ENCODE measurements at regions not wholly inside any gene's neighbourhood (a gene's known extent, or its start where the extent isn't known, plus 50 kb on each side); places are given as distances from the start of the nearest gene placed in this dataset.

DNA sequence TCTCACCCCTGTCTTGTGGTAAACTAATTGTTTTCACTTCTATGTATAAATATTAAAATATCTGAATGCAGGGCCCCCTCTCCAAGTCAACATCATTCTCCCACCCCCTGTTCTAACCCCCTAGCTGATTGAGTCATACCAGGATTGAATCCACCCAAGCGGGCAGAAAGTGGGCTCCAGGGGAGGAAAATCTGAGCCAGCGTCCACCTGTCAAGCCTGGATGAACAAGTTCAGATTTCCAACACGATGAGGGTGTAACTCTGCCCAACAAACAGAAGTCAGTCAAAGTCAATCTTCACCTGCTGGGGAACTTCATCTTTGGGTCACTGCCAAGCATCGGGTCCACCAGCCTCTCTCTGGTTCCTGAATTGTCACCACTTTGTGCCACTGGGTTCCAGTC lies 162.9 kb upstream of the CELF2 start:
- H2AFZ ChIP-seq (ENCODE audit: low read length, unreplicated experiment): no peak overlapping the region
- no peaks in the 10 kb centered on the region for H3K27me3 ChIP-seq (ENCODE audit: insufficient read depth, low read length)
- H3K36me3 ChIP-seq (ENCODE audit: insufficient read depth, low read length): no peaks in the 10 kb centered on the region
- H3K4me1 ChIP-seq (ENCODE audit: control insufficient read depth, insufficient read depth, low read length, unreplicated experiment): peaks cover 7% of the 10 kb centered on the region
- H3K4me3 ChIP-seq (ENCODE audit: low read depth, low read length): no peak overlapping the region
- H3K27ac ChIP-seq (ENCODE audit: low read depth, low read length): no peak overlapping the region
- no peaks in the 10 kb centered on the region for H3K79me2 ChIP-seq (ENCODE audit: control insufficient read depth, insufficient read depth, low read length, unreplicated experiment)

DNA sequence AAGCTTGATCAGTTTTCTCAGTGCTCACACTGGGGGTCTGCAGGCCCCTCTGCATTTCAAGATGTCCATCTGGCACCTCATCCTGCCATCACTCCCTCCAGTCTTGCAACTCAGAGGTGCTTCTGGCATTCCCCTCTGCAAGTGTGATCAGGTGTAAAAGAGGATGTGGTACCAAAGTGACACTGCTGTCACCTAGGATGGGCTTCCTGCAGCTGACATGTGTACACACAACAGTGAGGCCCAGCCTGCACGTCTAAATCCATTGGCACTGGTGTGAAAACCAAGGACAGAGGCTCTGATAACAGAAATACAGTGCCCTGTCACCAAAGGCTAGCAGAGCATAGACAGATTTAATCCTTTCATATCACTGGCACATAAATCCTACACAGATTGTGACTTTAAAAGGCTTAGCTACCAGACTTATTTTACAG lies 162.5 kb upstream of the CELF2 start:
- Histone ChIP-seq H3K36me3 (ENCODE audit: insufficient read depth, low read length) (no peaks in the 10 kb centered on the region), H3K27ac (ENCODE audit: low read depth, low read length) (no peak overlapping the region), H3K4me1 (ENCODE audit: control insufficient read depth, insufficient read depth, low read length, unreplicated experiment) (peaks cover 7% of the 10 kb centered on the region), H2AFZ (ENCODE audit: low read length, unreplicated experiment) (no peak overlapping the region), H3K79me2 (ENCODE audit: control insufficient read depth, insufficient read depth, low read length, unreplicated experiment) (no peaks in the 10 kb centered on the region), H3K27me3 (ENCODE audit: insufficient read depth, low read length) (no peaks in the 10 kb centered on the region), H3K4me3 (ENCODE audit: low read depth, low read length) (no peak overlapping the region)

GRCh38 chr10:10860455-10860976 lies 157.2 kb upstream of the CELF2 start:
- Histone ChIP-seq H3K36me3 (ENCODE audit: insufficient read depth, low read length) (no peaks in the 10 kb centered on the region), H3K27me3 (ENCODE audit: insufficient read depth, low read length) (no peaks in the 10 kb centered on the region), H3K27ac (ENCODE audit: low read depth, low read length) (no peak overlapping the region), H3K4me1 (ENCODE audit: control insufficient read depth, insufficient read depth, low read length, unreplicated experiment) (no peaks in the 10 kb centered on the region), H3K79me2 (ENCODE audit: control insufficient read depth, insufficient read depth, low read length, unreplicated experiment) (no peaks in the 10 kb centered on the region), H3K4me3 (ENCODE audit: low read depth, low read length) (no peak overlapping the region), H2AFZ (ENCODE audit: low read length, unreplicated experiment) (no peak overlapping the region)

GRCh38 chr10:10865303-10865702 lies 152.4 kb upstream of the CELF2 start:
- H3K4me3 ChIP-seq (ENCODE audit: low read depth, low read length): no peak overlapping the region
- H3K36me3 ChIP-seq (ENCODE audit: insufficient read depth, low read length): no peaks in the 10 kb centered on the region
- H3K27me3 ChIP-seq (ENCODE audit: insufficient read depth, low read length): no peaks in the 10 kb centered on the region
- H2AFZ ChIP-seq (ENCODE audit: low read length, unreplicated experiment): no peak overlapping the region
- no peak overlapping the region for H3K27ac ChIP-seq (ENCODE audit: low read depth, low read length)
- no peaks in the 10 kb centered on the region for H3K79me2 ChIP-seq (ENCODE audit: control insufficient read depth, insufficient read depth, low read length, unreplicated experiment)
- no peaks in the 10 kb centered on the region for H3K4me1 ChIP-seq (ENCODE audit: control insufficient read depth, insufficient read depth, low read length, unreplicated experiment)

- Histone ChIP-seq H3K36me3 (ENCODE audit: insufficient read depth, low read length) (no peaks in the 10 kb centered on the region), H3K4me1 (ENCODE audit: control insufficient read depth, insufficient read depth, low read length, unreplicated experiment) (peaks cover 3% of the 10 kb centered on the region), H3K27ac (ENCODE audit: low read depth, low read length) (no peak overlapping the region), H3K27me3 (ENCODE audit: insufficient read depth, low read length) (no peaks in the 10 kb centered on the region), H3K79me2 (ENCODE audit: control insufficient read depth, insufficient read depth, low read length, unreplicated experiment) (no peaks in the 10 kb centered on the region), H2AFZ (ENCODE audit: low read length, unreplicated experiment) (no peak overlapping the region), H3K4me3 (ENCODE audit: low read depth, low read length) (no peak overlapping the region)
Measured at GRCh38 chr10:10865913-10866312, 151.8 kb upstream of the CELF2 start.

GRCh38 chr10:10869592-10869991 lies 148.1 kb upstream of the CELF2 start:
- Histone ChIP-seq H3K79me2 (ENCODE audit: control insufficient read depth, insufficient read depth, low read length, unreplicated experiment) (no peaks in the 10 kb centered on the region), H3K4me1 (ENCODE audit: control insufficient read depth, insufficient read depth, low read length, unreplicated experiment) (peaks cover 30% of the 10 kb centered on the region), H3K27ac (ENCODE audit: low read depth, low read length) (no peak overlapping the region), H3K4me3 (ENCODE audit: low read depth, low read length) (no peak overlapping the region), H3K27me3 (ENCODE audit: insufficient read depth, low read length) (no peaks in the 10 kb centered on the region), H2AFZ (ENCODE audit: low read length, unreplicated experiment) (no peak overlapping the region), H3K36me3 (ENCODE audit: insufficient read depth, low read length) (no peaks in the 10 kb centered on the region)

- Histone ChIP-seq H3K27ac (ENCODE audit: low read depth, low read length) (peak overlapping the region; percentile 97), H3K79me2 (ENCODE audit: control insufficient read depth, insufficient read depth, low read length, unreplicated experiment) (no peaks in the 10 kb centered on the region), H3K27me3 (ENCODE audit: insufficient read depth, low read length) (no peaks in the 10 kb centered on the region), H2AFZ (ENCODE audit: low read length, unreplicated experiment) (no peak overlapping the region), H3K4me1 (ENCODE audit: control insufficient read depth, insufficient read depth, low read length, unreplicated experiment) (peaks cover 30% of the 10 kb centered on the region), H3K36me3 (ENCODE audit: insufficient read depth, low read length) (no peaks in the 10 kb centered on the region), H3K4me3 (ENCODE audit: low read depth, low read length) (no peak overlapping the region)
Measured at GRCh38 chr10:10870523-10871241, 147.0 kb upstream of the CELF2 start.

- Histone ChIP-seq H3K27ac (ENCODE audit: low read depth, low read length) (peak overlapping the region; percentile 97), H2AFZ (ENCODE audit: low read length, unreplicated experiment) (no peak overlapping the region), H3K36me3 (ENCODE audit: insufficient read depth, low read length) (no peaks in the 10 kb centered on the region), H3K79me2 (ENCODE audit: control insufficient read depth, insufficient read depth, low read length, unreplicated experiment) (no peaks in the 10 kb centered on the region), H3K4me1 (ENCODE audit: control insufficient read depth, insufficient read depth, low read length, unreplicated experiment) (peaks cover 30% of the 10 kb centered on the region), H3K4me3 (ENCODE audit: low read depth, low read length) (peak overlapping the region; percentile 9; the same call in 1 of the 2 replicates), H3K27me3 (ENCODE audit: insufficient read depth, low read length) (no peaks in the 10 kb centered on the region)
Measured at GRCh38 chr10:10871352-10871751, 146.3 kb upstream of the CELF2 start.

GRCh38 chr10:10872035-10872673 lies 145.5 kb upstream of the CELF2 start:
- H3K79me2 ChIP-seq (ENCODE audit: control insufficient read depth, insufficient read depth, low read length, unreplicated experiment): no peaks in the 10 kb centered on the region
- H3K4me1 ChIP-seq (ENCODE audit: control insufficient read depth, insufficient read depth, low read length, unreplicated experiment): peaks cover 30% of the 10 kb centered on the region
- H3K4me3 ChIP-seq (ENCODE audit: low read depth, low read length): peak overlapping the region; percentile 26
- peak overlapping the region; percentile 97 for H3K27ac ChIP-seq (ENCODE audit: low read depth, low read length)
- H2AFZ ChIP-seq (ENCODE audit: low read length, unreplicated experiment): peak overlapping the region; percentile 52
- no peaks in the 10 kb centered on the region for H3K36me3 ChIP-seq (ENCODE audit: insufficient read depth, low read length)
- no peaks in the 10 kb centered on the region for H3K27me3 ChIP-seq (ENCODE audit: insufficient read depth, low read length)

- Histone ChIP-seq H3K4me3 (ENCODE audit: low read depth, low read length) (peak overlapping the region; percentile 26), H3K4me1 (ENCODE audit: control insufficient read depth, insufficient read depth, low read length, unreplicated experiment) (peaks cover 30% of the 10 kb centered on the region), H3K27me3 (ENCODE audit: insufficient read depth, low read length) (no peaks in the 10 kb centered on the region), H3K79me2 (ENCODE audit: control insufficient read depth, insufficient read depth, low read length, unreplicated experiment) (no peaks in the 10 kb centered on the region), H2AFZ (ENCODE audit: low read length, unreplicated experiment) (no peak overlapping the region), H3K36me3 (ENCODE audit: insufficient read depth, low read length) (no peaks in the 10 kb centered on the region), H3K27ac (ENCODE audit: low read depth, low read length) (peak overlapping the region; percentile 97)
Measured at GRCh38 chr10:10872764-10873163, 144.9 kb upstream of the CELF2 start.

- H3K27me3 ChIP-seq (ENCODE audit: insufficient read depth, low read length): no peaks in the 10 kb centered on the region
- no peaks in the 10 kb centered on the region for H3K79me2 ChIP-seq (ENCODE audit: control insufficient read depth, insufficient read depth, low read length, unreplicated experiment)
- H3K36me3 ChIP-seq (ENCODE audit: insufficient read depth, low read length): no peaks in the 10 kb centered on the region
- H3K4me3 ChIP-seq (ENCODE audit: low read depth, low read length): no peak overlapping the region
- no peak overlapping the region for H2AFZ ChIP-seq (ENCODE audit: low read length, unreplicated experiment)
- H3K4me1 ChIP-seq (ENCODE audit: control insufficient read depth, insufficient read depth, low read length, unreplicated experiment): peaks cover 30% of the 10 kb centered on the region
- H3K27ac ChIP-seq (ENCODE audit: low read depth, low read length): peak overlapping the region; percentile 97
Measured at GRCh38 chr10:10873289-10873688, 144.4 kb upstream of the CELF2 start.
